Astrocyte of the cerebellum (primary cell): ENCODE measurements at regions not wholly inside any gene's neighbourhood (a gene's known extent, or its start where the extent isn't known, plus 50 kb on each side); places are given as distances from the start of the nearest gene placed in this dataset.

ENCODE experiments used
- DNase-seq: peaks from one replicate; pipeline ENCODE4 v3.0.0-alpha.2; 2011; ENCODE audit warnings: low read depth
- H3K4me3 ChIP-seq: 2 replicates; pipeline ENCODE4 v1.5.1; 2011; ENCODE audit warnings: mild to moderate bottlenecking, low read depth, low read length, moderate library complexity
- CTCF ChIP-seq: IDR thresholded peaks from 2 replicates; pipeline ENCODE4 v1.5.1; 2012; ENCODE audit warnings: low read length, low read depth, moderate library complexity, mild to moderate bottlenecking; ENCODE audit errors: missing control alignments
- in situ Hi-C: cut with HindIII; loops from 2 replicates; pipeline ENCODE4 v1.10.0; 2017; ENCODE audit warnings: low sequenced_read_pairs

DNA sequence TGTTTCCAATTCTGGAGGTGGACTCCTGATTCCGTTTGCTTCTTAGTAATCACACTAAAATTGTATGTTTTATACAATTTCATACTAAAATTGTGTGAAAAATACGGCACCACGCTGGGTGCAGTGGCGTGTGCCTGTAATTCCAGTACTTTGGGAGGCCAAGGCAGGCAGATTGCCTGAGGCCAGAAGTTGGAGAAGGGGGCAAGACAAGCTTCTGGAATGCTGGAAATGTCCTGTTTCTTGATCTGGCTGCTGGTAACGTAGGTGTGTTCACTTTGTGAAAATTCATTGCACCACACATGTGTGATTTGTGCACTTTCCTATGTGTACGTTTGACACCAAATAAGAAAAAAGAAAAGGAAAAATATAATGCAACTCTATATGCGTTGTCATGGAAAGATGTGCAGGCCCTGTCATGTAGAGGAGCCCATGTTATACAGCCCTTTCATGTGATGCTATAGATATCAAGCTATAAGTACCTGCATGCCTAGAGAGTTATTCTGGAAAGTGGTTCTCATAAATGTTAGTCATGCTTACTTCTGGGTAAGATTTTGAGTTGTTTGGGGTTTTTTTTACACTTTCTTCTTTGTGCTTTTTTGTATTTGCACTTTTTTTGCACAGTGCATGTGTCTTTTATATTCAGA lies 119.9 kb downstream of the TMEM174 start:
- H3K4me3 ChIP-seq: no peak overlapping the region
- in situ Hi-C loops: no loop called here
- DNase-seq: no peak
- TF ChIP-seq CTCF: no peak

DNA sequence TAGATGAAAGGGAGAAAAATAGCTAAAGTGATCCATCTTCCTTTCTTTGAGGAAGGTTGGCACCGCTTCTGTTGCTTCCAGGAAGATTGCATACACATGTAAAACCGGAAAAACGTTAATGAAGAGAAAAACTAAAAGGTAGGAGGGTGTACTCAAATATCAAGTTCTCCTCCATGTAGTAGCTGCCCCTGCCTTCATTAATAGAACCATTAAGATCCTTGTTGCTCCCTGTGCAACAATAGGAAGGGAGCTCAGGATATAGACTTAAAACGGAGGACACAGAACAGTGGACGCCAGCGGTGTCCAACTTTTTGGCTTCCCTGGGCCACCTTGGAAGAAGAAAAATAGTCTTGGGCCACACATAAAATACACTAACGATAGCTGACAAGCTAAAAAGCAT lies 118.9 kb downstream of the TMEM174 start:
- H3K4me3 ChIP-seq: no peak overlapping the region
- DNase-seq: no peak
- TF ChIP-seq CTCF: no peak
- in situ Hi-C loops: no loop called here

DNA sequence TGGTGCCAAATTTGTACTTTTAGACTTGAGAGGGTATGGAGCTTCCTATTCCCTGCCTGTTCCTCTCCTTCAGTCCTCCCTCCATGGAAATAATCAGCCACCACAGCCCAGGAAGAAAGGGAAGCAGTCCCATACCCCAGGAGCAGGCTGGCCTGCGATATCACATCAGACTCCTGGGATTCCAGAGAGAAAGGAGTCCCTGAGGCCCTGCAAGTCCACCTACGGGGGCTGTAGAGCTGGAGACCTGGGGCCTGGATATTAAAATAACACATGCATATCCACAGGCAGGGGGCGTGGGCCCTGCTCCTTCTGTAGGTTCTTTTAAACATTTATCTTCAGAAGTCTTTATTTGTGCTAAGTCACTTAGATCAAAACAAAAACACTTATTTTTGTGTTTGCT lies 117.2 kb downstream of the TMEM174 start:
- no peak for DNase-seq
- in situ Hi-C loops: no loop called here
- no peak for TF ChIP-seq CTCF
- no peak overlapping the region for H3K4me3 ChIP-seq

DNA sequence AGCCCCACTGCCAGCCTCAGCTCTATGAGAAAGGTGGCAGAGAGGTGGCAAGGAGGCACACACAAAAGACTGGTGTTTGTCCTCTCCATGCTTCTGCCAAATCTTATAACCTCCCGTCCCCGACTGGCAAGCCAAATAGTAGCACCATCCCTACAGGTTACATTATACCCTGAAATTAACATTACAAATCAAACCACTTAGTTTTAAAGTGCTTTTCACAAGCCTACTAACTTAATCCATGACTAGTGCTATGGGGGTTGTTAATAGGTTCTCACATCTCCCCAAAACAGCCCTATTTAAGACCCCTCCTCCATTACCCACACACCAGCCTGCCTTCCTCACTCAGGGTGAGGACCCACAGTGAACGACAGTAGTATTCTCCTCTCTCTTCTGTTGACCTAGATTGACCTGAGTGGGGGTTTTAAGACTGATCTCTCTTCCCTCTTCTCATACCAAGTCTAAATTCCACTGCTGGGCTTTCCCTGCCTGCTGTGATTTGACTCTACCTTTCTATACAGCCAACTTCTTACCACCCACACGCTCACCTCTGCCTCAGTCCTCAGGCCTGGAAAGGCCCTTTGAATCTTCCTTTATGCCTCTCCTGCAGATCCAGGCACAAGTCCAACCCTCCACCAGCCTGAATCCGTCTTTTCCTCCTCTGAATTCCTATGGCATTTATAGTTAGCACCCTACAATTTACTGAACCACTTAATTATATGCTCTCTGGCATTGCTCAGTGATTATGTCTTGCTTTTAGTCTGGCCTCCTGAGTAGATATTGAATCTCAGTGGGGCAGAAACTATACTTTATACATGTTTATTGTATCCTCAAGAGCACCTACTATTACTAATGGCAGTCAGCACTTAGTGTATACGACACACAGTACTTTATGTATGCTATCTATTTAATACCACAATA lies 116.1 kb downstream of the TMEM174 start:
- no peak overlapping the region for H3K4me3 ChIP-seq
- in situ Hi-C loops: no loop called here
- TF ChIP-seq CTCF: no peak
- no peak for DNase-seq

DNA sequence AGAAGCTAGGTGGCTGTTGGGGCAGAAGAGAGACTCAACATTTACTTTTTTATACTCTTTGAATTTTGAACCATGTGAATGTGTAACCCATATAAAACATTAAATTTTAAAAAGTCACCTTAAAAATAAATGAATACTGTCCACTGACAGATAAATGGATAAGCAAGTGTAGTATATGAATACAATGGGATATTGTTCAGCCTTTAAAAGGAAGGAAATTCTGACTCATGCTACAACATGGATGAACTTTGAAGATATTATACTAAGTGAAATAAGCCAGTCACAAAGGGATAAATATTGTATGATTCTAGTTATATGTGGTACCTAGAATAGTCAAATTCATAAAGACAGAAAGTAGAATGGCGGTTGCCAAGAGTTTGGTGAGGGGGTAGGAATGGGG lies 113.9 kb downstream of the TMEM174 start:
- no peak overlapping the region for H3K4me3 ChIP-seq
- no peak for TF ChIP-seq CTCF
- DNase-seq: no peak
- in situ Hi-C loops: no loop called here

GRCh38 chr5:73284985-73285384 lies 112.0 kb downstream of the TMEM174 start:
- no peak for TF ChIP-seq CTCF

More at GRCh38 chr5:73284985-73285384, 112.0 kb downstream of the TMEM174 start:
- DNase-seq: no peak
- in situ Hi-C loops: no loop called here
- H3K4me3 ChIP-seq: no peak overlapping the region
